Endothelial cell of umbilical vein (primary cell): ENCODE measurements at regions not wholly inside any gene's neighbourhood (a gene's known extent, or its start where the extent isn't known, plus 50 kb on each side); places are given as distances from the start of the nearest gene placed in this dataset.

Experiments used
- BruUV-seq: library from RNA; stranded (reverse); fragments of 400-500 nt; replicated peaks from 2 replicates; lab custom pipeline; 2021; lab: Mats Ljungman, UMichigan
- CTCF ChIA-PET: fragments of 300-600, 350-600 bp; sonication (Branson Sonifier 250); formaldehyde crosslinking; loops from one replicate; lab custom pipeline; 2021; ENCODE audit warnings: antibody characterized with exemption, inconsistent platforms; lab: Charles Lee
- POLR2A ChIA-PET: fragments of 300-600, 350-600 bp; sonication (Branson Sonifier 250); formaldehyde crosslinking; loops from one replicate; lab custom pipeline; 2021; ENCODE audit warnings: antibody characterized with exemption, inconsistent platforms; lab: Charles Lee
- DNase-seq: peaks from one replicate; pipeline ENCODE4 v3.0.0-alpha.2; 2011; ENCODE audit warnings: low read depth, low spot score
- FAIRE-seq: peaks from 2 replicates; lab custom pipeline; 2011; peaks lifted over from hg19 to GRCh38; lab: Jason Lieb, UNC
- H2AFZ ChIP-seq: 2 replicates; pipeline ENCODE4 v1.6.0; 2012; ENCODE audit warnings: low read depth, low read length, control low read depth, inconsistent platforms
- H3K27ac ChIP-seq: 2 replicates; pipeline ENCODE4 v1.5.1; 2011; ENCODE audit warnings: low read depth, mild to moderate bottlenecking, control low read depth, low read length, moderate library complexity; ENCODE audit not compliant: insufficient read depth
- H3K27me3 ChIP-seq, 2 experiments: 2 replicates each; pipeline versions ENCODE4 v1.6.0 to v1.6.1; 2011; ENCODE audit warnings: low read length in 2 of 2, mixed read lengths in 1 of 2; ENCODE audit not compliant: control insufficient read depth in 2 of 2, insufficient read depth in 2 of 2
- H3K36me3 ChIP-seq, 2 experiments: 2 replicates in 1 of 2; 3 replicates in 1 of 2; pipeline ENCODE4 v1.5.1; 2011; ENCODE audit warnings: low read length in 2 of 2, mild to moderate bottlenecking in 1 of 2, moderate library complexity in 1 of 2; ENCODE audit not compliant: control insufficient read depth in 2 of 2, insufficient read depth in 2 of 2; ENCODE audit errors: extremely low read depth in 1 of 2
- H3K4me1 ChIP-seq: 3 replicates; pipeline ENCODE4 v1.5.1; 2011; ENCODE audit warnings: mild to moderate bottlenecking, low read length; ENCODE audit not compliant: control insufficient read depth, insufficient read depth; ENCODE audit errors: extremely low read depth
- H3K4me2 ChIP-seq: 2 replicates; pipeline ENCODE4 v1.6.1; 2011; ENCODE audit warnings: low read length, control low read depth, mixed read lengths; ENCODE audit not compliant: insufficient read depth
- H3K4me3 ChIP-seq, 3 experiments: fragments of 200-600 bp in 1 of 3; sonication (generic), shearing (Covaris generic) in 1 of 3; replicated peaks in 1 of 3; 2 replicates each; pipeline ENCODE4 v1.5.1; 2011 to 2016; ENCODE audit warnings: control low read depth in 3 of 3, low read length in 3 of 3, mild to moderate bottlenecking in 2 of 3, inconsistent platforms in 1 of 3, low read depth in 1 of 3, moderate library complexity in 1 of 3; ENCODE audit not compliant: insufficient read depth in 1 of 3
- H3K79me2 ChIP-seq: 2 replicates; pipeline ENCODE4 v1.6.0; 2012; ENCODE audit warnings: low read length, inconsistent platforms; ENCODE audit not compliant: control insufficient read depth, insufficient read depth
- H3K9ac ChIP-seq: replicated peaks from 2 replicates; pipeline ENCODE3; 2011; ENCODE audit warnings: low read length, control low read depth; ENCODE audit not compliant: insufficient read depth; ENCODE audit errors: extremely low read depth
- H3K9me1 ChIP-seq: replicated peaks from 3 replicates; pipeline ENCODE4 v1.6.0; 2011; ENCODE audit warnings: mild to moderate bottlenecking, low read length; ENCODE audit not compliant: control insufficient read depth, insufficient read depth; ENCODE audit errors: extremely low read depth
- H3K9me3 ChIP-seq: replicated peaks from 2 replicates; pipeline ENCODE4 v1.5.1; 2012; ENCODE audit warnings: low read length, inconsistent platforms; ENCODE audit not compliant: control insufficient read depth, insufficient read depth
- H4K20me1 ChIP-seq: replicated peaks from 2 replicates; pipeline ENCODE3; 2011; ENCODE audit warnings: mild to moderate bottlenecking, low read length; ENCODE audit not compliant: control insufficient read depth, insufficient read depth; ENCODE audit errors: extremely low read depth
- EZH2 ChIP-seq: IDR thresholded peaks from 2 replicates; pipeline ENCODE4 v1.6.1; 2012; ENCODE audit warnings: borderline replicate concordance, low read depth, mild to moderate bottlenecking, moderate library complexity, low read length, inconsistent platforms; ENCODE audit not compliant: severe bottlenecking
- FOS ChIP-seq: IDR thresholded peaks from 2 replicates; pipeline ENCODE4 v1.6.1; 2011; ENCODE audit warnings: mild to moderate bottlenecking, low read length, moderate library complexity, borderline replicate concordance; ENCODE audit not compliant: insufficient read depth
- GATA2 ChIP-seq: IDR thresholded peaks from 2 replicates; pipeline ENCODE4 v1.7.0; 2011; ENCODE audit warnings: low read depth, mild to moderate bottlenecking, moderate library complexity, mixed read lengths, low read length; ENCODE audit not compliant: insufficient read length, insufficient read depth
- JUN ChIP-seq: IDR thresholded peaks from 2 replicates; pipeline ENCODE4 v1.6.1; 2011; ENCODE audit warnings: borderline replicate concordance, low read depth; ENCODE audit not compliant: insufficient read length, insufficient read depth
- MYC ChIP-seq: IDR thresholded peaks from one replicate; pipeline ENCODE4 v1.6.1; 2011; ENCODE audit warnings: mild to moderate bottlenecking, low read depth, low read length
- POLR2A ChIP-seq: IDR thresholded peaks from 2 replicates; pipeline ENCODE4 v1.6.1; 2012; ENCODE audit warnings: low read depth, mild to moderate bottlenecking, control low read depth, low read length
- POLR2AphosphoS5 ChIP-seq: IDR thresholded peaks from 2 replicates; pipeline ENCODE4 v1.6.1; 2012; ENCODE audit warnings: low read depth, mild to moderate bottlenecking, control low read depth, low read length, moderate library complexity; ENCODE audit not compliant: insufficient read depth
- dilution Hi-C: fragments of 300-500 bp; cut with MboI; formaldehyde crosslinking; loops from one replicate; pipeline ENCODE4 v1.15.0; 2019; ENCODE audit warnings: low sequenced_read_pairs; ENCODE audit not compliant: extremely low pct_ligation_motif_present
- intact Hi-C: fragments of 100-400 bp; cut with micrococcal nuclease; formaldehyde crosslinking; loops from one replicate; pipeline ENCODE4 v1.10.0; 2022
- TF ChIP-seq, protein P1 (sequence below): IDR thresholded peaks from 2 replicates; pipeline ENCODE4 v1.6.1; 2011; ENCODE audit not compliant: insufficient read depth, insufficient read length
- TF ChIP-seq, protein P2 (sequence below), 2 donors: IDR thresholded peaks; 1 replicate in 1 of 2; 2 replicates in 1 of 2; pipeline ENCODE4 v1.5.1; 2011; ENCODE audit warnings: low read length in 2 of 2, mild to moderate bottlenecking in 2 of 2, moderate library complexity in 2 of 2, control low read depth in 1 of 2, inconsistent platforms in 1 of 2, low read depth in 1 of 2; ENCODE audit not compliant: insufficient read depth in 1 of 2; ENCODE audit errors: extremely low read depth in 1 of 2

DNA sequence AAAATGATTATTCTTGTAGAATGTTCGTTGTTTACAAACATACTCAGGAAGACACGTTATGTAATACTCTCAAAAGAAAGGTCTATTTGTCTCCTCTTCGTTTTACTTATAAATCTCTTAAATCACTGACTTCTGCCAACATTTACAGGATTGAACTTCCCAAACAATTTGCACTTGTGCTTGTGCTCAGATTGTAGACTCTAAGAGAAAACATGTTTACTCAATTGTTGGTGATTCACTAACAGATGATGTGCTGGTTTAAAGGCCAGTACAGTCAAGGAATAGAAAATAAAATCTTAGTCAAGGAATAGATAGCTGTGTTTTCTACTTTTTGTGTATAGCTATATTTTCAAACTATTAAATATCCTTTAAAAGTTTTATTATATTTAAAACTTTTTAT is 172.8 kb downstream of the GJA1 start:
- no peaks in the 10 kb centered on the region for H3K79me2 ChIP-seq
- H3K27me3 ChIP-seq, result no peaks in the 10 kb centered on the region
- H3K9me3 ChIP-seq, result no peaks in the 10 kb centered on the region
- BruUV-seq, result no TSS peak
- DNase-seq, result no peak
- no peak for FAIRE-seq
- H3K4me3 ChIP-seq, result no peak overlapping the region
- no peaks in the 10 kb centered on the region for H3K4me1 ChIP-seq
- no peak for TF ChIP-seq EZH2
- TF ChIP-seq, protein P1, sequence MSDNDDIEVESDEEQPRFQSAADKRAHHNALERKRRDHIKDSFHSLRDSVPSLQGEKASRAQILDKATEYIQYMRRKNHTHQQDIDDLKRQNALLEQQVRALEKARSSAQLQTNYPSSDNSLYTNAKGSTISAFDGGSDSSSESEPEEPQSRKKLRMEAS, result no peak
- no peak for TF ChIP-seq POLR2A
- TF ChIP-seq, protein P2, sequence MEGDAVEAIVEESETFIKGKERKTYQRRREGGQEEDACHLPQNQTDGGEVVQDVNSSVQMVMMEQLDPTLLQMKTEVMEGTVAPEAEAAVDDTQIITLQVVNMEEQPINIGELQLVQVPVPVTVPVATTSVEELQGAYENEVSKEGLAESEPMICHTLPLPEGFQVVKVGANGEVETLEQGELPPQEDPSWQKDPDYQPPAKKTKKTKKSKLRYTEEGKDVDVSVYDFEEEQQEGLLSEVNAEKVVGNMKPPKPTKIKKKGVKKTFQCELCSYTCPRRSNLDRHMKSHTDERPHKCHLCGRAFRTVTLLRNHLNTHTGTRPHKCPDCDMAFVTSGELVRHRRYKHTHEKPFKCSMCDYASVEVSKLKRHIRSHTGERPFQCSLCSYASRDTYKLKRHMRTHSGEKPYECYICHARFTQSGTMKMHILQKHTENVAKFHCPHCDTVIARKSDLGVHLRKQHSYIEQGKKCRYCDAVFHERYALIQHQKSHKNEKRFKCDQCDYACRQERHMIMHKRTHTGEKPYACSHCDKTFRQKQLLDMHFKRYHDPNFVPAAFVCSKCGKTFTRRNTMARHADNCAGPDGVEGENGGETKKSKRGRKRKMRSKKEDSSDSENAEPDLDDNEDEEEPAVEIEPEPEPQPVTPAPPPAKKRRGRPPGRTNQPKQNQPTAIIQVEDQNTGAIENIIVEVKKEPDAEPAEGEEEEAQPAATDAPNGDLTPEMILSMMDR (IDR thresholded peaks at IDR 0.05; ENCODE audit: extremely low read depth in 1 of 2, insufficient read depth in 1 of 2, low read depth in 1 of 2, low read length in 2 of 2), result no peak
- no peak for TF ChIP-seq FOS
- no peak for TF ChIP-seq GATA2
- no peak for TF ChIP-seq JUN
- TF ChIP-seq MYC, result no peak
- TF ChIP-seq POLR2AphosphoS5, result no peak
- H3K27ac ChIP-seq, result no peak overlapping the region
- POLR2A ChIA-PET, result no interaction called here
- no peak overlapping the region for H3K9ac ChIP-seq
- no peak overlapping the region for H2AFZ ChIP-seq
- no peak overlapping the region for H3K4me2 ChIP-seq
- H3K36me3 ChIP-seq, result no peaks in the 10 kb centered on the region
- CTCF ChIA-PET, result interaction anchor here (0.9 kb wide), 1 partner anchor 50 kb away, joined by 3 read pairs; no protein-coding TSS in a partner anchor
- intact Hi-C loops (no loop called here), dilution Hi-C loops (no loop called here)
- H4K20me1 ChIP-seq, result no peaks in the 10 kb centered on the region
- H3K9me1 ChIP-seq, result no peaks in the 10 kb centered on the region
